ENCODE measurements at regions not wholly inside any gene's neighbourhood (a gene's known extent, or its start where the extent isn't known, plus 50 kb on each side); places are given as distances from the start of the nearest gene placed in this dataset.

GRCh38 chr10:117716889-117717288 is 174.3 kb downstream of the EMX2 start:
- no peak for DNase-seq

- no peak for DNase-seq
Observed at GRCh38 chr10:117718986-117719920, 176.7 kb downstream of the EMX2 start.

GRCh38 chr10:117720931-117721835 is 178.6 kb downstream of the EMX2 start:
- no peak for DNase-seq

GRCh38 chr10:117721873-117722272 is 179.3 kb downstream of the EMX2 start:
- DNase-seq = no peak

GRCh38 chr10:117723343-117723742 is 180.8 kb downstream of the EMX2 start:
- DNase-seq = no peak

GRCh38 chr10:117725993-117726392 is 183.4 kb downstream of the EMX2 start:
- no peak for DNase-seq

- peak in 1 of 3 donors; percentile 68 for DNase-seq
Observed at GRCh38 chr10:117726596-117727295, 184.2 kb downstream of the EMX2 start.

GRCh38 chr10:117727421-117727820 is 184.9 kb downstream of the EMX2 start:
- peak; percentile 25 to 88 (median 67) for DNase-seq

GRCh38 chr10:117728087-117728486 is 185.5 kb downstream of the EMX2 start:
- DNase-seq = no peak

GRCh38 chr10:117729156-117729555 is 186.6 kb downstream of the EMX2 start:
- no peak for DNase-seq

- DNase-seq = peak in 1 of 3 donors; percentile 31
Observed at GRCh38 chr10:117731121-117731791, 188.7 kb downstream of the EMX2 start.

- DNase-seq = peak in 1 of 3 donors; percentile 32
Observed at GRCh38 chr10:117734731-117735405, 192.3 kb downstream of the EMX2 start.

GRCh38 chr10:117736655-117737054 is 194.1 kb downstream of the EMX2 start:
- no peak for DNase-seq

- no peak for DNase-seq
Observed at GRCh38 chr10:117740088-117740487, 197.5 kb downstream of the EMX2 start.

GRCh38 chr10:117740691-117741222 is 198.2 kb downstream of the EMX2 start:
- DNase-seq = no peak

- DNase-seq = no peak
Observed at GRCh38 chr10:117741524-117741923, 199.0 kb downstream of the EMX2 start.

- no peak for DNase-seq
Observed at GRCh38 chr10:117743509-117743908, 201.0 kb downstream of the EMX2 start.

- DNase-seq = no peak
Observed at GRCh38 chr10:117745301-117745700, 202.8 kb downstream of the EMX2 start.

- DNase-seq = no peak
Observed at GRCh38 chr10:117746541-117747448, 204.2 kb downstream of the EMX2 start.

Measured in muscle of back (tissue), 3 donors.